Uterus (tissue), 2 donors: ENCODE measurements at regions not wholly inside any gene's neighbourhood (a gene's known extent, or its start where the extent isn't known, plus 50 kb on each side); places are given as distances from the start of the nearest gene placed in this dataset.

Source experiments
- POLR2A ChIP-seq, 2 donors: fragments of 450-650 bp; IDR thresholded peaks; one replicate each; pipeline ENCODE4 v1.6.1; 2016; ENCODE audit warnings: antibody characterized with exemption in 2 of 2, mild to moderate bottlenecking in 1 of 2, moderate library complexity in 1 of 2
- TF ChIP-seq, protein P1 (sequence below), 4 experiments: fragments of 200-600 bp in 2 of 4; fragments of 450-650 bp in 2 of 4; sonication (generic) in 2 of 4; IDR thresholded peaks; one replicate each; pipeline ENCODE4 v1.5.1; 2016 to 2019; ENCODE audit warnings: antibody characterized with exemption in 4 of 4, mild to moderate bottlenecking in 2 of 4, moderate library complexity in 1 of 4

DNA sequence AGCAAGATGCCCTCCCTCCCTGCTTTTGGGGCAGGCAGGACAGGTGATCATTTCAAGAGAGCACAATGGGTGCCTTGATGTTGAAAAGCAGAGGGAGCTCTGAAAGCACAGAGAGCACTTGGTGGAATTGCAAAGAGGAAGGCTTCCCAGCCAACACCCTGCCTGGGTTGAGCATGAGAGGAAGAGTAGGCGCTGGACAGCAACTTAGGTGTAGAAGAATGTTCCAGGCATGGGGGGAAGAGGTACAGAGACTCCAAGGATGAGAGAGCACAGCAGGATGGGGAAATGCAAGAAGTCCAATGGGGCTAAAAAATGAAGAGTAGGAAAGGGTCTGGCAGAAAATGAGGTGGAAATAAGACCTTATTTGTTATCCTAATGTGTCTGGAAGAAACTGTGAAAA is 144.8 kb downstream of the TRIM36 start:
- TF ChIP-seq, protein P1, sequence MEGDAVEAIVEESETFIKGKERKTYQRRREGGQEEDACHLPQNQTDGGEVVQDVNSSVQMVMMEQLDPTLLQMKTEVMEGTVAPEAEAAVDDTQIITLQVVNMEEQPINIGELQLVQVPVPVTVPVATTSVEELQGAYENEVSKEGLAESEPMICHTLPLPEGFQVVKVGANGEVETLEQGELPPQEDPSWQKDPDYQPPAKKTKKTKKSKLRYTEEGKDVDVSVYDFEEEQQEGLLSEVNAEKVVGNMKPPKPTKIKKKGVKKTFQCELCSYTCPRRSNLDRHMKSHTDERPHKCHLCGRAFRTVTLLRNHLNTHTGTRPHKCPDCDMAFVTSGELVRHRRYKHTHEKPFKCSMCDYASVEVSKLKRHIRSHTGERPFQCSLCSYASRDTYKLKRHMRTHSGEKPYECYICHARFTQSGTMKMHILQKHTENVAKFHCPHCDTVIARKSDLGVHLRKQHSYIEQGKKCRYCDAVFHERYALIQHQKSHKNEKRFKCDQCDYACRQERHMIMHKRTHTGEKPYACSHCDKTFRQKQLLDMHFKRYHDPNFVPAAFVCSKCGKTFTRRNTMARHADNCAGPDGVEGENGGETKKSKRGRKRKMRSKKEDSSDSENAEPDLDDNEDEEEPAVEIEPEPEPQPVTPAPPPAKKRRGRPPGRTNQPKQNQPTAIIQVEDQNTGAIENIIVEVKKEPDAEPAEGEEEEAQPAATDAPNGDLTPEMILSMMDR (IDR thresholded peaks at IDR 0.05) = no peak
- TF ChIP-seq POLR2A (IDR thresholded peaks at IDR 0.05) = no peak
